ENCODE measurements at regions not wholly inside any gene's neighbourhood (a gene's known extent, or its start where the extent isn't known, plus 50 kb on each side); places are given as distances from the start of the nearest gene placed in this dataset.

GRCh38 chr18:46204143-46204542 is 100.0 kb downstream of the HAUS1 start:
- H3K36me3 ChIP-seq (replicated peaks; ENCODE audit: insufficient read depth, low read length) = no peaks in the 10 kb centered on the region
- H2AFZ ChIP-seq (ENCODE audit: low read length) = no peak overlapping the region
- no peak overlapping the region for H3K4me3 ChIP-seq (ENCODE audit: low read length)
- H3K9me3 ChIP-seq (replicated peaks; ENCODE audit: insufficient read depth, low read length) = no peaks in the 10 kb centered on the region
- no peaks in the 10 kb centered on the region for H3K9me2 ChIP-seq (replicated peaks; ENCODE audit: insufficient read depth, low read length)
- H3K9ac ChIP-seq (ENCODE audit: low read length) = no peak overlapping the region
- H3K4me2 ChIP-seq (ENCODE audit: low read depth, low read length) = no peak overlapping the region
- peaks cover 8% of the 10 kb centered on the region; the same call in 1 of the 2 replicates for H4K20me1 ChIP-seq (ENCODE audit: insufficient read depth, low read length)
- TF ChIP-seq EZH2 (optimal IDR thresholded peaks at IDR 0.05; ENCODE audit: low read depth, low read length) (no peak), EZH2phosphoT487 (IDR thresholded peaks at IDR 0.05; ENCODE audit: low read length) (no peak), CTCF (IDR thresholded peaks at IDR 0.05; ENCODE audit: low read length) (no peak)
- no peaks in the 10 kb centered on the region for H3K27me3 ChIP-seq (replicated peaks; ENCODE audit: insufficient read depth, low read length)
- H3K27ac ChIP-seq (ENCODE audit: low read length) = no peak overlapping the region
- H3K79me2 ChIP-seq (ENCODE audit: low read length) = peaks cover 98% of the 10 kb centered on the region
- no peaks in the 10 kb centered on the region for H3F3A ChIP-seq (ENCODE audit: insufficient read depth, low read length)
- no peak for DNase-seq
- H3K4me1 ChIP-seq (ENCODE audit: low read length) = no peaks in the 10 kb centered on the region

- no peak overlapping the region for H3K4me3 ChIP-seq (ENCODE audit: low read length)
- no peak overlapping the region for H3K4me2 ChIP-seq (ENCODE audit: low read depth, low read length)
- H3K27me3 ChIP-seq (replicated peaks; ENCODE audit: insufficient read depth, low read length) = no peaks in the 10 kb centered on the region
- no peak for TF ChIP-seq EZH2 (optimal IDR thresholded peaks at IDR 0.05; ENCODE audit: low read depth, low read length)
- TF ChIP-seq EZH2phosphoT487 (IDR thresholded peaks at IDR 0.05; ENCODE audit: low read length) = no peak
- no peak for TF ChIP-seq CTCF (IDR thresholded peaks at IDR 0.05; ENCODE audit: low read length)
- H4K20me1 ChIP-seq (ENCODE audit: insufficient read depth, low read length) = peaks cover 11% of the 10 kb centered on the region; the same call in 1 of the 2 replicates
- H2AFZ ChIP-seq (ENCODE audit: low read length) = no peak overlapping the region
- peaks cover 97% of the 10 kb centered on the region for H3K79me2 ChIP-seq (ENCODE audit: low read length)
- peaks cover 3% of the 10 kb centered on the region; the same call in 1 of the 2 replicates for H3F3A ChIP-seq (ENCODE audit: insufficient read depth, low read length)
- no peaks in the 10 kb centered on the region for H3K9me2 ChIP-seq (replicated peaks; ENCODE audit: insufficient read depth, low read length)
- peaks cover 12% of the 10 kb centered on the region for H3K4me1 ChIP-seq (ENCODE audit: low read length)
- no peaks in the 10 kb centered on the region for H3K36me3 ChIP-seq (replicated peaks; ENCODE audit: insufficient read depth, low read length)
- H3K9me3 ChIP-seq (replicated peaks; ENCODE audit: insufficient read depth, low read length) = no peaks in the 10 kb centered on the region
- DNase-seq = no peak
- no peak overlapping the region for H3K27ac ChIP-seq (ENCODE audit: low read length)
- H3K9ac ChIP-seq (ENCODE audit: low read length) = no peak overlapping the region
Measured at GRCh38 chr18:46207985-46208384, 103.8 kb downstream of the HAUS1 start.

- Histone ChIP-seq H3K9ac (ENCODE audit: low read length) (no peak overlapping the region), H3K4me1 (ENCODE audit: low read length) (peaks cover 17% of the 10 kb centered on the region), H3K79me2 (ENCODE audit: low read length) (peaks cover 95% of the 10 kb centered on the region)
Measured at GRCh38 chr18:46209161-46209560, 105.0 kb downstream of the HAUS1 start.

More at GRCh38 chr18:46209161-46209560, 105.0 kb downstream of the HAUS1 start:
- Histone ChIP-seq H3F3A (ENCODE audit: insufficient read depth, low read length) (peaks cover 6% of the 10 kb centered on the region; the same call in 1 of the 2 replicates), H4K20me1 (ENCODE audit: insufficient read depth, low read length) (peaks cover 16% of the 10 kb centered on the region; the same call in 1 of the 2 replicates), H2AFZ (ENCODE audit: low read length) (no peak overlapping the region), H3K4me3 (ENCODE audit: low read length) (no peak overlapping the region), H3K9me2 (replicated peaks; ENCODE audit: insufficient read depth, low read length) (no peaks in the 10 kb centered on the region), H3K9me3 (replicated peaks; ENCODE audit: insufficient read depth, low read length) (no peaks in the 10 kb centered on the region), H3K4me2 (ENCODE audit: low read depth, low read length) (no peak overlapping the region), H3K27me3 (replicated peaks; ENCODE audit: insufficient read depth, low read length) (no peaks in the 10 kb centered on the region), H3K27ac (ENCODE audit: low read length) (no peak overlapping the region), H3K36me3 (replicated peaks; ENCODE audit: insufficient read depth, low read length) (no peaks in the 10 kb centered on the region)
- DNase-seq = no peak
- TF ChIP-seq EZH2phosphoT487 (IDR thresholded peaks at IDR 0.05; ENCODE audit: low read length) = no peak
- TF ChIP-seq CTCF (IDR thresholded peaks at IDR 0.05; ENCODE audit: low read length) = no peak
- TF ChIP-seq EZH2 (optimal IDR thresholded peaks at IDR 0.05; ENCODE audit: low read depth, low read length) = no peak

All from MM.1S (cell line).